ENCODE measurements at regions not wholly inside any gene's neighbourhood (a gene's known extent, or its start where the extent isn't known, plus 50 kb on each side); places are given as distances from the start of the nearest gene placed in this dataset.

DNA sequence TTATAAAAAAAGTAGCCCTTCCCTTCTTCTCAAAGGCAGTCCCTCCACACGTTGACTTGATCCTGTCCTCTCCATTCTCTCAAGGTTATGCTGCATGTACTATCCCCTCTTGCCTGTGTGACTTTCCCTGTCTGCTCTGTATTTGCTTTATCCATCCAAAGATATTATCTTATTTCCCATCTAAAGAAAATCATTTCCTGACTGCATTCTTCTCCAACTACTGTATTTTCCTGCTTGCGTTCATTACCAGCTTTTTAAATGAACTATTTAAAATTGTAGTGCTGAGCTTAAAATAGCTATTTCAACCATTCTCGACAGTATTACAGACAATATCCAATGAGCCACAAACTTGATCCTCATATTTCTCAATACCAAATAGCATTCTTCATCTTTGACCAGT, 716.0 kb upstream of the REG3G start:
- TF ChIP-seq ZFP30 (CRISPR knock-in tag; IDR thresholded peaks at IDR 0.05) (no peak), ZNF8 (CRISPR knock-in tag; IDR thresholded peaks at IDR 0.05) (no peak)
- ATAC-seq: no peak

DNA sequence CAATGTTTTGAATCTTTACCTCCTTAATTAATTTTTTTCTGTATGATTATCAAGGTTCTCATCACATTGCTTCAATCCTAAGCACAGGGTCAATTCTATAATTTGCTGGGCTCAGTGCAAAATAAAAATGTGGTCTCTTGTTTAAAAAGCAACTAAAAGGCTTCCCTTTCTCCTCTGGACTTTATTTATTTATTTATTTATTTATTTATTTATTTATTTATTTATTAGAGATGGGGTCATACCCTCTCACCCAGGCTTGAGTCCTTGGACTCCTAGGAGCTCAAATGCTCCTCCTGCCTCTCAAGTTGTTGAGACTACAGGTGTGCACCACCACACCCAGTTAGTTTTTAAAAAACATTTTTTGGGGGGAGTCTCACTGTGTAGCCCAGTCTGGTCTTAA, 710.1 kb upstream of the REG3G start:
- ATAC-seq: no peak
- TF ChIP-seq ZFP30 (CRISPR knock-in tag; IDR thresholded peaks at IDR 0.05) (no peak), GLIS3 (CRISPR knock-in tag; IDR thresholded peaks at IDR 0.05) (no peak), BACH2 (CRISPR knock-in tag; IDR thresholded peaks at IDR 0.05; ENCODE audit: borderline replicate concordance) (no peak), ZNF70 (CRISPR knock-in tag; IDR thresholded peaks at IDR 0.05) (no peak), ZNF565 (CRISPR knock-in tag; conservative IDR thresholded peaks at IDR 0.05; ENCODE audit: low read depth) (no peak), TCF4 (CRISPR knock-in tag; IDR thresholded peaks at IDR 0.05; ENCODE audit: borderline replicate concordance) (no peak), TOX (CRISPR knock-in tag; IDR thresholded peaks at IDR 0.05; ENCODE audit: borderline replicate concordance) (no peak), RARB (CRISPR knock-in tag; IDR thresholded peaks at IDR 0.05) (no peak), PPARA (CRISPR knock-in tag; IDR thresholded peaks at IDR 0.05; ENCODE audit: borderline replicate concordance) (no peak), ARNTL (CRISPR knock-in tag; IDR thresholded peaks at IDR 0.05; ENCODE audit: borderline replicate concordance, low read depth) (no peak), ISL1 (CRISPR knock-in tag; IDR thresholded peaks at IDR 0.05) (no peak), ZNF8 (CRISPR knock-in tag; IDR thresholded peaks at IDR 0.05) (no peak)
- TF ChIP-seq, protein P1, sequence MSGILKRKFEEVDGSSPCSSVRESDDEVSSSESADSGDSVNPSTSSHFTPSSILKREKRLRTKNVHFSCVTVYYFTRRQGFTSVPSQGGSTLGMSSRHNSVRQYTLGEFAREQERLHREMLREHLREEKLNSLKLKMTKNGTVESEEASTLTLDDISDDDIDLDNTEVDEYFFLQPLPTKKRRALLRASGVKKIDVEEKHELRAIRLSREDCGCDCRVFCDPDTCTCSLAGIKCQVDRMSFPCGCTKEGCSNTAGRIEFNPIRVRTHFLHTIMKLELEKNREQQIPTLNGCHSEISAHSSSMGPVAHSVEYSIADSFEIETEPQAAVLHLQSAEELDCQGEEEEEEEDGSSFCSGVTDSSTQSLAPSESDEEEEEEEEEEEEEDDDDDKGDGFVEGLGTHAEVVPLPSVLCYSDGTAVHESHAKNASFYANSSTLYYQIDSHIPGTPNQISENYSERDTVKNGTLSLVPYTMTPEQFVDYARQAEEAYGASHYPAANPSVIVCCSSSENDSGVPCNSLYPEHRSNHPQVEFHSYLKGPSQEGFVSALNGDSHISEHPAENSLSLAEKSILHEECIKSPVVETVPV (CRISPR knock-in tag; IDR thresholded peaks at IDR 0.05): no peak
- TF ChIP-seq, protein P2, sequence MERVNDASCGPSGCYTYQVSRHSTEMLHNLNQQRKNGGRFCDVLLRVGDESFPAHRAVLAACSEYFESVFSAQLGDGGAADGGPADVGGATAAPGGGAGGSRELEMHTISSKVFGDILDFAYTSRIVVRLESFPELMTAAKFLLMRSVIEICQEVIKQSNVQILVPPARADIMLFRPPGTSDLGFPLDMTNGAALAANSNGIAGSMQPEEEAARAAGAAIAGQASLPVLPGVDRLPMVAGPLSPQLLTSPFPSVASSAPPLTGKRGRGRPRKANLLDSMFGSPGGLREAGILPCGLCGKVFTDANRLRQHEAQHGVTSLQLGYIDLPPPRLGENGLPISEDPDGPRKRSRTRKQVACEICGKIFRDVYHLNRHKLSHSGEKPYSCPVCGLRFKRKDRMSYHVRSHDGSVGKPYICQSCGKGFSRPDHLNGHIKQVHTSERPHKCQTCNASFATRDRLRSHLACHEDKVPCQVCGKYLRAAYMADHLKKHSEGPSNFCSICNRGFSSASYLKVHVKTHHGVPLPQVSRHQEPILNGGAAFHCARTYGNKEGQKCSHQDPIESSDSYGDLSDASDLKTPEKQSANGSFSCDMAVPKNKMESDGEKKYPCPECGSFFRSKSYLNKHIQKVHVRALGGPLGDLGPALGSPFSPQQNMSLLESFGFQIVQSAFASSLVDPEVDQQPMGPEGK (CRISPR knock-in tag; IDR thresholded peaks at IDR 0.05; ENCODE audit: borderline replicate concordance): no peak
- TF ChIP-seq, protein P3, sequence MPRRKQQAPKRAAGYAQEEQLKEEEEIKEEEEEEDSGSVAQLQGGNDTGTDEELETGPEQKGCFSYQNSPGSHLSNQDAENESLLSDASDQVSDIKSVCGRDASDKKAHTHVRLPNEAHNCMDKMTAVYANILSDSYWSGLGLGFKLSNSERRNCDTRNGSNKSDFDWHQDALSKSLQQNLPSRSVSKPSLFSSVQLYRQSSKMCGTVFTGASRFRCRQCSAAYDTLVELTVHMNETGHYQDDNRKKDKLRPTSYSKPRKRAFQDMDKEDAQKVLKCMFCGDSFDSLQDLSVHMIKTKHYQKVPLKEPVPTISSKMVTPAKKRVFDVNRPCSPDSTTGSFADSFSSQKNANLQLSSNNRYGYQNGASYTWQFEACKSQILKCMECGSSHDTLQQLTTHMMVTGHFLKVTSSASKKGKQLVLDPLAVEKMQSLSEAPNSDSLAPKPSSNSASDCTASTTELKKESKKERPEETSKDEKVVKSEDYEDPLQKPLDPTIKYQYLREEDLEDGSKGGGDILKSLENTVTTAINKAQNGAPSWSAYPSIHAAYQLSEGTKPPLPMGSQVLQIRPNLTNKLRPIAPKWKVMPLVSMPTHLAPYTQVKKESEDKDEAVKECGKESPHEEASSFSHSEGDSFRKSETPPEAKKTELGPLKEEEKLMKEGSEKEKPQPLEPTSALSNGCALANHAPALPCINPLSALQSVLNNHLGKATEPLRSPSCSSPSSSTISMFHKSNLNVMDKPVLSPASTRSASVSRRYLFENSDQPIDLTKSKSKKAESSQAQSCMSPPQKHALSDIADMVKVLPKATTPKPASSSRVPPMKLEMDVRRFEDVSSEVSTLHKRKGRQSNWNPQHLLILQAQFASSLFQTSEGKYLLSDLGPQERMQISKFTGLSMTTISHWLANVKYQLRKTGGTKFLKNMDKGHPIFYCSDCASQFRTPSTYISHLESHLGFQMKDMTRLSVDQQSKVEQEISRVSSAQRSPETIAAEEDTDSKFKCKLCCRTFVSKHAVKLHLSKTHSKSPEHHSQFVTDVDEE (CRISPR knock-in tag; IDR thresholded peaks at IDR 0.05): no peak
- TF ChIP-seq, protein P4, sequence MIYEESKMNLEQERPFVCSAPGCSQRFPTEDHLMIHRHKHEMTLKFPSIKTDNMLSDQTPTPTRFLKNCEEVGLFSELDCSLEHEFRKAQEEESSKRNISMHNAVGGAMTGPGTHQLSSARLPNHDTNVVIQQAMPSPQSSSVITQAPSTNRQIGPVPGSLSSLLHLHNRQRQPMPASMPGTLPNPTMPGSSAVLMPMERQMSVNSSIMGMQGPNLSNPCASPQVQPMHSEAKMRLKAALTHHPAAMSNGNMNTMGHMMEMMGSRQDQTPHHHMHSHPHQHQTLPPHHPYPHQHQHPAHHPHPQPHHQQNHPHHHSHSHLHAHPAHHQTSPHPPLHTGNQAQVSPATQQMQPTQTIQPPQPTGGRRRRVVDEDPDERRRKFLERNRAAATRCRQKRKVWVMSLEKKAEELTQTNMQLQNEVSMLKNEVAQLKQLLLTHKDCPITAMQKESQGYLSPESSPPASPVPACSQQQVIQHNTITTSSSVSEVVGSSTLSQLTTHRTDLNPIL (CRISPR knock-in tag; IDR thresholded peaks at IDR 0.05; ENCODE audit: low read depth): no peak

DNA sequence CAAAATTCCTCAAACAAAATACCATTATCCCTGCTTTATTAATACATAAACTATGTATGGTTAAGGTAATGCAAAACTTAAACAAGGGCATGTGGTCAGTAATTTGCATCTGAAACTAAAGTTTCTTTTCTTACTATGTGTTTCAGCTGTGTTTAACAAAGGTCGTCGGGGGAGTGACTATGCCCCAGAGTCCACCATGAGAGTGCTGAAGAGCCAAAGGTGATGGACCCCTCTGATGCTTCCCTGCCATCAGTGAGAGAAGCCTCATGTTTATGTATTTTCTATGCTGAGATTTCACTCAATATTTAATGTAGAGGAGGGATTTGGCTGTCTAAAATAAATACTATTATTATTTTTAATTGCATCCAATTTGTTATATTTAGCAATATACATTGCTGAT, 707.2 kb upstream of the REG3G start:
- no peak for ATAC-seq
- no peak for TF ChIP-seq ESRRG (CRISPR knock-in tag; IDR thresholded peaks at IDR 0.05)
- TF ChIP-seq, protein P3 (CRISPR knock-in tag; IDR thresholded peaks at IDR 0.05): no peak
- TF ChIP-seq, protein P4 (CRISPR knock-in tag; IDR thresholded peaks at IDR 0.05; ENCODE audit: low read depth): no peak
- no peak for TF ChIP-seq CSDC2 (CRISPR knock-in tag; IDR thresholded peaks at IDR 0.05)
- TF ChIP-seq SNAI2 (CRISPR knock-in tag; IDR thresholded peaks at IDR 0.05): no peak
- TF ChIP-seq, protein P1 (CRISPR knock-in tag; IDR thresholded peaks at IDR 0.05): no peak
- TF ChIP-seq OSR1 (CRISPR knock-in tag; IDR thresholded peaks at IDR 0.05): no peak
- no peak for TF ChIP-seq ZNF70 (CRISPR knock-in tag; IDR thresholded peaks at IDR 0.05)
- TF ChIP-seq, protein P5, sequence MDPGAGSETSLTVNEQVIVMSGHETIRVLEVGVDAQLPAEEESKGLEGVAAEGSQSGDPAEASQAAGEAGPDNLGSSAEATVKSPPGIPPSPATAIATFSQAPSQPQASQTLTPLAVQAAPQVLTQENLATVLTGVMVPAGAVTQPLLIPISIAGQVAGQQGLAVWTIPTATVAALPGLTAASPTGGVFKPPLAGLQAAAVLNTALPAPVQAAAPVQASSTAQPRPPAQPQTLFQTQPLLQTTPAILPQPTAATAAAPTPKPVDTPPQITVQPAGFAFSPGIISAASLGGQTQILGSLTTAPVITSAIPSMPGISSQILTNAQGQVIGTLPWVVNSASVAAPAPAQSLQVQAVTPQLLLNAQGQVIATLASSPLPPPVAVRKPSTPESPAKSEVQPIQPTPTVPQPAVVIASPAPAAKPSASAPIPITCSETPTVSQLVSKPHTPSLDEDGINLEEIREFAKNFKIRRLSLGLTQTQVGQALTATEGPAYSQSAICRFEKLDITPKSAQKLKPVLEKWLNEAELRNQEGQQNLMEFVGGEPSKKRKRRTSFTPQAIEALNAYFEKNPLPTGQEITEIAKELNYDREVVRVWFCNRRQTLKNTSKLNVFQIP (CRISPR knock-in tag; IDR thresholded peaks at IDR 0.05; ENCODE audit: borderline replicate concordance, low read depth): no peak
- TF ChIP-seq ARNTL (CRISPR knock-in tag; IDR thresholded peaks at IDR 0.05; ENCODE audit: borderline replicate concordance, low read depth): no peak
- no peak for TF ChIP-seq ZNF8 (CRISPR knock-in tag; IDR thresholded peaks at IDR 0.05)
- no peak for TF ChIP-seq TCF4 (CRISPR knock-in tag; IDR thresholded peaks at IDR 0.05; ENCODE audit: borderline replicate concordance)
- TF ChIP-seq ZC3H10 (CRISPR knock-in tag; IDR thresholded peaks at IDR 0.05): no peak
- no peak for TF ChIP-seq PPARA (CRISPR knock-in tag; IDR thresholded peaks at IDR 0.05; ENCODE audit: borderline replicate concordance)

Measured in SK-N-SH treated with all-trans-retinoic acid at 6 μM for 48 hours (cell line).